A549 (cell line): ENCODE measurements at regions not wholly inside any gene's neighbourhood (a gene's known extent, or its start where the extent isn't known, plus 50 kb on each side); places are given as distances from the start of the nearest gene placed in this dataset.

Experiments
- ATAC-seq, 2 experiments: fragments of 200-7000 bp in 1 of 2; fragments of >200 bp in 1 of 2; cut with Nextera tagmentation in 1 of 2; cut with Tn5 transposase in 1 of 2; 3 replicates each; pipeline versions ENCODE4 v1.8.0 to v1.9.1; 2018 to 2020; ENCODE audit warnings: mild to moderate bottlenecking in 1 of 2, moderate library complexity in 1 of 2
- CTCF ChIA-PET: fragments of 300-600 bp; sonication (Branson Sonifier 250); formaldehyde crosslinking; extraction: SDS; loops from one replicate; lab custom pipeline; 2021; ENCODE audit warnings: antibody characterized with exemption, inconsistent platforms; lab: Yijun Ruan, JAX
- POLR2A ChIA-PET: fragments of 350-600 bp; formaldehyde crosslinking; extraction: SDS; loops from one replicate; lab custom pipeline; 2021; ENCODE audit warnings: antibody characterized with exemption, inconsistent platforms; lab: Yijun Ruan, JAX
- DNase-seq, 2 experiments: peaks; one replicate each; pipeline versions ENCODE4 v3.0.0 to v3.0.0-alpha.2; 2011 to 2016; ENCODE audit warnings: low read depth in 1 of 2, low spot score in 1 of 2
- FAIRE-seq: peaks from 2 replicates; lab custom pipeline; 2011; peaks lifted over from hg19 to GRCh38; lab: Jason Lieb, UNC
- H3K27ac ChIP-seq, 2 experiments: fragments of >200 bp; sonication (Bioruptor Twin); formaldehyde crosslinking; 3 replicates each; pipeline ENCODE4 v1.5.1; 2016 to 2017
- H3K4me1 ChIP-seq: fragments of >200 bp; sonication (Bioruptor Twin); formaldehyde crosslinking; 3 replicates; pipeline ENCODE4 v1.6.1; 2016
- H3K4me2 ChIP-seq: fragments of >200 bp; sonication (Bioruptor Twin); formaldehyde crosslinking; 3 replicates; pipeline ENCODE4 v1.6.1; 2016
- H3K4me3 ChIP-seq: fragments of >200 bp; sonication (Bioruptor Twin); formaldehyde crosslinking; 3 replicates; pipeline ENCODE4 v1.5.1; 2016
- H3K9me3 ChIP-seq: fragments of >200 bp; sonication (Bioruptor Twin); formaldehyde crosslinking; 3 replicates; pipeline ENCODE4 v1.6.1; 2016
- BHLHE40 ChIP-seq: IDR thresholded peaks from 2 replicates; pipeline ENCODE4 v1.6.1; 2012; ENCODE audit warnings: low read depth, low read length, inconsistent platforms
- CTCF ChIP-seq: fragments of >200 bp; sonication (Bioruptor Twin); formaldehyde crosslinking; IDR thresholded peaks from 3 replicates; pipeline ENCODE4 v1.5.1; 2016
- E2F6 ChIP-seq: IDR thresholded peaks from 2 replicates; pipeline ENCODE4 v1.6.1; 2012; ENCODE audit warnings: low read depth, borderline replicate concordance
- EHF ChIP-seq: fragments of 250-450 bp; sonication (Bioruptor Pico); IDR thresholded peaks from 2 replicates; pipeline ENCODE4 v1.5.0; 2020; ENCODE audit warnings: mild to moderate bottlenecking
- EHMT2 ChIP-seq: fragments of 200-600 bp; sonication (generic); IDR thresholded peaks from 2 replicates; pipeline ENCODE4 v1.6.1; 2016; ENCODE audit warnings: antibody characterized with exemption, low read depth, mild to moderate bottlenecking, moderate library complexity
- ELK1 ChIP-seq: fragments of 150-350 bp; IDR thresholded peaks from 2 replicates; pipeline ENCODE4 v1.6.1; 2014; ENCODE audit warnings: low read depth, mild to moderate bottlenecking, low read length
- EP300 ChIP-seq, 2 experiments: fragments of >200 bp; sonication (Bioruptor Twin); formaldehyde crosslinking; IDR thresholded peaks; 2 replicates in 1 of 2; 3 replicates in 1 of 2; pipeline ENCODE4 v1.6.1; 2016 to 2017
- ESRRA ChIP-seq: fragments of 150-350 bp; IDR thresholded peaks from 2 replicates; pipeline ENCODE4 v1.6.1; 2014; ENCODE audit warnings: mild to moderate bottlenecking, low read length, borderline replicate concordance
- FOSB ChIP-seq: fragments of 250-450 bp; sonication (Bioruptor Pico); IDR thresholded peaks from 2 replicates; pipeline ENCODE4 v1.5.0; 2020; ENCODE audit warnings: mild to moderate bottlenecking, moderate library complexity
- FOSL2 ChIP-seq, 2 experiments: fragments of 450-650 bp in 1 of 2; fragments of >200 bp in 1 of 2; sonication (Bioruptor Twin) in 1 of 2; formaldehyde crosslinking; IDR thresholded peaks; 2 replicates each; pipeline versions ENCODE4 v1.5.0 to v1.6.1; 2016 to 2020; ENCODE audit warnings: mild to moderate bottlenecking in 1 of 2, moderate library complexity in 1 of 2
- HES2 ChIP-seq: fragments of >200 bp; sonication (Bioruptor Twin); formaldehyde crosslinking; IDR thresholded peaks from 2 replicates; pipeline ENCODE4 v1.6.1; 2016
- HEYL ChIP-seq: fragments of 250-450 bp; sonication (Bioruptor Pico); IDR thresholded peaks from 2 replicates; pipeline ENCODE4 v1.8.0; 2021; ENCODE audit warnings: mild to moderate bottlenecking, moderate library complexity
- HOXA7 ChIP-seq: fragments of 250-450 bp; sonication (Bioruptor Pico); IDR thresholded peaks from 2 replicates; pipeline ENCODE4 v1.5.0; 2020; ENCODE audit warnings: mild to moderate bottlenecking, moderate library complexity
- HOXB13 ChIP-seq: fragments of 250-450 bp; sonication (Bioruptor Pico); IDR thresholded peaks from 2 replicates; pipeline ENCODE4 v1.5.0; 2020; ENCODE audit warnings: low read depth, mild to moderate bottlenecking, moderate library complexity
- HOXB5 ChIP-seq: fragments of 250-450 bp; sonication (Bioruptor Pico); IDR thresholded peaks from 2 replicates; pipeline ENCODE4 v1.5.0; 2020; ENCODE audit warnings: mild to moderate bottlenecking, moderate library complexity
- JUN ChIP-seq, 2 experiments: fragments of >200 bp; sonication (Bioruptor Twin); formaldehyde crosslinking; IDR thresholded peaks; 2 replicates in 1 of 2; 3 replicates in 1 of 2; pipeline ENCODE4 v1.6.1; 2016 to 2017
- KDM5A ChIP-seq: fragments of 200-600 bp; sonication (generic); IDR thresholded peaks from 2 replicates; pipeline ENCODE4 v1.6.1; 2016; ENCODE audit warnings: antibody characterized with exemption, mild to moderate bottlenecking
- MAFK ChIP-seq: fragments of 450-650 bp; IDR thresholded peaks from 2 replicates; pipeline ENCODE4 v1.6.1; 2014; ENCODE audit not compliant: partially characterized antibody
- MAX ChIP-seq: IDR thresholded peaks from 2 replicates; pipeline ENCODE4 v1.6.1; 2012
- RARB ChIP-seq: fragments of 250-450 bp; sonication (Bioruptor Pico); IDR thresholded peaks from 2 replicates; pipeline ENCODE4 v1.8.0; 2021; ENCODE audit warnings: mild to moderate bottlenecking, moderate library complexity
- REST ChIP-seq: fragments of 200-600 bp; sonication (generic); IDR thresholded peaks from 2 replicates; pipeline ENCODE4 v1.6.1; 2016; ENCODE audit warnings: antibody characterized with exemption, mild to moderate bottlenecking, moderate library complexity
- RNF2 ChIP-seq: fragments of 200-600 bp; sonication (generic); IDR thresholded peaks from 2 replicates; pipeline ENCODE4 v1.6.1; 2016; ENCODE audit warnings: low read depth, mild to moderate bottlenecking, antibody characterized with exemption, moderate library complexity, borderline replicate concordance
- SMC3 ChIP-seq: fragments of >200 bp; sonication (Bioruptor Twin); formaldehyde crosslinking; IDR thresholded peaks from 3 replicates; pipeline ENCODE4 v1.6.1; 2018; ENCODE audit warnings: inconsistent platforms
- ZC3H11A ChIP-seq: fragments of 450-650 bp; IDR thresholded peaks from 2 replicates; pipeline ENCODE4 v1.6.1; 2014; ENCODE audit warnings: antibody characterized with exemption, mild to moderate bottlenecking
- ZNF302 ChIP-seq: fragments of 250-450 bp; sonication (Bioruptor Pico); IDR thresholded peaks from 2 replicates; pipeline ENCODE4 v1.9.0; 2021; ENCODE audit warnings: inconsistent platforms, mild to moderate bottlenecking, moderate library complexity
- WGBS: methylation state at CpG from one replicate; pipeline ENCODE4 v1.1.6; 2017; ENCODE audit errors: missing lambda C conversion rate; 5-methylcytosine and 5-hydroxymethylcytosine counted together

- ATAC-seq = no peak
- no peak for DNase-seq
- Histone ChIP-seq H3K27ac (no peak overlapping the region), H3K4me3 (no peak overlapping the region), H3K4me1 (no peaks in the 10 kb centered on the region), H3K4me2 (no peak overlapping the region), H3K9me3 (no peaks in the 10 kb centered on the region)
- no peak for FAIRE-seq
- POLR2A ChIA-PET = no interaction called here
- CTCF ChIA-PET = no interaction called here
- 2% methylated on average over 5 of the region's 5 CpGs for WGBS
- TF ChIP-seq EP300 (IDR thresholded peaks at IDR 0.05) (no peak), REST (no peak), MAX (no peak), RNF2 (no peak), E2F6 (no peak), JUN (IDR thresholded peaks at IDR 0.05) (no peak), EHF (CRISPR knock-in tag) (no peak), RARB (CRISPR knock-in tag) (no peak), KDM5A (no peak), HES2 (no peak), HOXB5 (CRISPR knock-in tag) (no peak), HOXB13 (CRISPR knock-in tag) (no peak), HEYL (CRISPR knock-in tag) (no peak), HOXA7 (CRISPR knock-in tag) (no peak), ELK1 (no peak), MAFK (no peak), FOSB (no peak), BHLHE40 (no peak)
Measured at GRCh38 chr9:87112656-87113055, 165.3 kb upstream of the GAS1 start.

GRCh38 chr9:87113874-87114273 is 166.6 kb upstream of the GAS1 start:
- ChIA-PET POLR2A (no interaction called here), CTCF (no interaction called here)
- no peak for ATAC-seq
- no peak for FAIRE-seq
- no peaks in the 10 kb centered on the region for H3K4me1 ChIP-seq
- no peak overlapping the region for H3K4me2 ChIP-seq
- no peak overlapping the region for H3K4me3 ChIP-seq
- 6% methylated on average over 2 of the region's 2 CpGs for WGBS
- no peak overlapping the region for H3K27ac ChIP-seq
- no peak for DNase-seq
- no peaks in the 10 kb centered on the region for H3K9me3 ChIP-seq
- TF ChIP-seq ZC3H11A (no peak), HES2 (no peak), FOSL2 (IDR thresholded peaks at IDR 0.05) (no peak), FOSL2 (CRISPR knock-in tag; IDR thresholded peaks at IDR 0.05) (no peak), REST (no peak), EHMT2 (no peak), ESRRA (no peak), CTCF (no peak), ELK1 (no peak), ZNF302 (no peak), SMC3 (no peak), EHF (CRISPR knock-in tag) (no peak)
